Endothelial cell of umbilical vein (primary cell): ENCODE measurements at regions not wholly inside any gene's neighbourhood (a gene's known extent, or its start where the extent isn't known, plus 50 kb on each side); places are given as distances from the start of the nearest gene placed in this dataset.

Experiments
- BruUV-seq: library from RNA; stranded (reverse); fragments of 400-500 nt; replicated peaks from 2 replicates; lab custom pipeline; 2021; lab: Mats Ljungman, UMichigan
- CTCF ChIA-PET: fragments of 300-600, 350-600 bp; sonication (Branson Sonifier 250); formaldehyde crosslinking; loops from one replicate; lab custom pipeline; 2021; ENCODE audit warnings: antibody characterized with exemption, inconsistent platforms; lab: Charles Lee
- POLR2A ChIA-PET: fragments of 300-600, 350-600 bp; sonication (Branson Sonifier 250); formaldehyde crosslinking; loops from one replicate; lab custom pipeline; 2021; ENCODE audit warnings: antibody characterized with exemption, inconsistent platforms; lab: Charles Lee
- DNase-seq: peaks from one replicate; pipeline ENCODE4 v3.0.0-alpha.2; 2011; ENCODE audit warnings: low read depth, low spot score
- FAIRE-seq: peaks from 2 replicates; lab custom pipeline; 2011; peaks lifted over from hg19 to GRCh38; lab: Jason Lieb, UNC
- H2AFZ ChIP-seq: 2 replicates; pipeline ENCODE4 v1.6.0; 2012; ENCODE audit warnings: low read depth, low read length, control low read depth, inconsistent platforms
- H3K27ac ChIP-seq: 2 replicates; pipeline ENCODE4 v1.5.1; 2011; ENCODE audit warnings: low read depth, mild to moderate bottlenecking, control low read depth, low read length, moderate library complexity; ENCODE audit not compliant: insufficient read depth
- H3K27me3 ChIP-seq, 2 experiments: 2 replicates each; pipeline versions ENCODE4 v1.6.0 to v1.6.1; 2011; ENCODE audit warnings: low read length in 2 of 2, mixed read lengths in 1 of 2; ENCODE audit not compliant: control insufficient read depth in 2 of 2, insufficient read depth in 2 of 2
- H3K36me3 ChIP-seq, 2 experiments: 2 replicates in 1 of 2; 3 replicates in 1 of 2; pipeline ENCODE4 v1.5.1; 2011; ENCODE audit warnings: low read length in 2 of 2, mild to moderate bottlenecking in 1 of 2, moderate library complexity in 1 of 2; ENCODE audit not compliant: control insufficient read depth in 2 of 2, insufficient read depth in 2 of 2; ENCODE audit errors: extremely low read depth in 1 of 2
- H3K4me1 ChIP-seq: 3 replicates; pipeline ENCODE4 v1.5.1; 2011; ENCODE audit warnings: mild to moderate bottlenecking, low read length; ENCODE audit not compliant: control insufficient read depth, insufficient read depth; ENCODE audit errors: extremely low read depth
- H3K4me2 ChIP-seq: 2 replicates; pipeline ENCODE4 v1.6.1; 2011; ENCODE audit warnings: low read length, control low read depth, mixed read lengths; ENCODE audit not compliant: insufficient read depth
- H3K4me3 ChIP-seq, 3 experiments: fragments of 200-600 bp in 1 of 3; sonication (generic), shearing (Covaris generic) in 1 of 3; replicated peaks in 1 of 3; 2 replicates each; pipeline ENCODE4 v1.5.1; 2011 to 2016; ENCODE audit warnings: control low read depth in 3 of 3, low read length in 3 of 3, mild to moderate bottlenecking in 2 of 3, inconsistent platforms in 1 of 3, low read depth in 1 of 3, moderate library complexity in 1 of 3; ENCODE audit not compliant: insufficient read depth in 1 of 3
- H3K79me2 ChIP-seq: 2 replicates; pipeline ENCODE4 v1.6.0; 2012; ENCODE audit warnings: low read length, inconsistent platforms; ENCODE audit not compliant: control insufficient read depth, insufficient read depth
- H3K9ac ChIP-seq: replicated peaks from 2 replicates; pipeline ENCODE3; 2011; ENCODE audit warnings: low read length, control low read depth; ENCODE audit not compliant: insufficient read depth; ENCODE audit errors: extremely low read depth
- H3K9me1 ChIP-seq: replicated peaks from 3 replicates; pipeline ENCODE4 v1.6.0; 2011; ENCODE audit warnings: mild to moderate bottlenecking, low read length; ENCODE audit not compliant: control insufficient read depth, insufficient read depth; ENCODE audit errors: extremely low read depth
- H3K9me3 ChIP-seq: replicated peaks from 2 replicates; pipeline ENCODE4 v1.5.1; 2012; ENCODE audit warnings: low read length, inconsistent platforms; ENCODE audit not compliant: control insufficient read depth, insufficient read depth
- H4K20me1 ChIP-seq: replicated peaks from 2 replicates; pipeline ENCODE3; 2011; ENCODE audit warnings: mild to moderate bottlenecking, low read length; ENCODE audit not compliant: control insufficient read depth, insufficient read depth; ENCODE audit errors: extremely low read depth
- EZH2 ChIP-seq: IDR thresholded peaks from 2 replicates; pipeline ENCODE4 v1.6.1; 2012; ENCODE audit warnings: borderline replicate concordance, low read depth, mild to moderate bottlenecking, moderate library complexity, low read length, inconsistent platforms; ENCODE audit not compliant: severe bottlenecking
- FOS ChIP-seq: IDR thresholded peaks from 2 replicates; pipeline ENCODE4 v1.6.1; 2011; ENCODE audit warnings: mild to moderate bottlenecking, low read length, moderate library complexity, borderline replicate concordance; ENCODE audit not compliant: insufficient read depth
- GATA2 ChIP-seq: IDR thresholded peaks from 2 replicates; pipeline ENCODE4 v1.7.0; 2011; ENCODE audit warnings: low read depth, mild to moderate bottlenecking, moderate library complexity, mixed read lengths, low read length; ENCODE audit not compliant: insufficient read length, insufficient read depth
- JUN ChIP-seq: IDR thresholded peaks from 2 replicates; pipeline ENCODE4 v1.6.1; 2011; ENCODE audit warnings: borderline replicate concordance, low read depth; ENCODE audit not compliant: insufficient read length, insufficient read depth
- MYC ChIP-seq: IDR thresholded peaks from one replicate; pipeline ENCODE4 v1.6.1; 2011; ENCODE audit warnings: mild to moderate bottlenecking, low read depth, low read length
- POLR2A ChIP-seq: IDR thresholded peaks from 2 replicates; pipeline ENCODE4 v1.6.1; 2012; ENCODE audit warnings: low read depth, mild to moderate bottlenecking, control low read depth, low read length
- POLR2AphosphoS5 ChIP-seq: IDR thresholded peaks from 2 replicates; pipeline ENCODE4 v1.6.1; 2012; ENCODE audit warnings: low read depth, mild to moderate bottlenecking, control low read depth, low read length, moderate library complexity; ENCODE audit not compliant: insufficient read depth
- dilution Hi-C: fragments of 300-500 bp; cut with MboI; formaldehyde crosslinking; loops from one replicate; pipeline ENCODE4 v1.15.0; 2019; ENCODE audit warnings: low sequenced_read_pairs; ENCODE audit not compliant: extremely low pct_ligation_motif_present
- intact Hi-C: fragments of 100-400 bp; cut with micrococcal nuclease; formaldehyde crosslinking; loops from one replicate; pipeline ENCODE4 v1.10.0; 2022
- TF ChIP-seq, protein P1 (sequence below), 2 donors: IDR thresholded peaks; 1 replicate in 1 of 2; 2 replicates in 1 of 2; pipeline ENCODE4 v1.5.1; 2011; ENCODE audit warnings: low read length in 2 of 2, mild to moderate bottlenecking in 2 of 2, moderate library complexity in 2 of 2, control low read depth in 1 of 2, inconsistent platforms in 1 of 2, low read depth in 1 of 2; ENCODE audit not compliant: insufficient read depth in 1 of 2; ENCODE audit errors: extremely low read depth in 1 of 2
- TF ChIP-seq, protein P2 (sequence below): IDR thresholded peaks from 2 replicates; pipeline ENCODE4 v1.6.1; 2011; ENCODE audit not compliant: insufficient read depth, insufficient read length

DNA sequence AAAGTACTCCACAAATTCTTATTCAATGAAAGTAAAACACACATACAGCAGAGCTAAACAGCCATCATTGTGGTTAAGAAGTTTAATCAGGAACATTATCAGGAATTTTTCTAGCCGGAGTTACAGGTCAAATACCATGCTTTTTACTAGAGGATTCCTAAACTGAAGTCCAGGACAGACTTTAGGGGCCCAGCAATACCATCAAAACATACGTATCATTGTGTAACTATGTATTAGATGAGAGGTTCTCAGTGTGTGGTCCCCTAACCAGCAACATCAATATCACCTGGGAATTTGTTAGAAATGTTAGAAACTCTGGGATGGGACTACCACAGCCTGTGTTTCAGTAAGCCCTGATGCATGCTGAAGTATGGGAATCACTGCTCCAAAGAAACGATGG, 404.2 kb upstream of the IL12A start:
- dilution Hi-C loops, result no loop called here
- no peaks in the 10 kb centered on the region for H3K79me2 ChIP-seq
- TF ChIP-seq JUN, result no peak
- no peak for TF ChIP-seq GATA2
- TF ChIP-seq EZH2, result no peak
- TF ChIP-seq FOS, result no peak
- TF ChIP-seq POLR2A, result no peak
- TF ChIP-seq, protein P1, sequence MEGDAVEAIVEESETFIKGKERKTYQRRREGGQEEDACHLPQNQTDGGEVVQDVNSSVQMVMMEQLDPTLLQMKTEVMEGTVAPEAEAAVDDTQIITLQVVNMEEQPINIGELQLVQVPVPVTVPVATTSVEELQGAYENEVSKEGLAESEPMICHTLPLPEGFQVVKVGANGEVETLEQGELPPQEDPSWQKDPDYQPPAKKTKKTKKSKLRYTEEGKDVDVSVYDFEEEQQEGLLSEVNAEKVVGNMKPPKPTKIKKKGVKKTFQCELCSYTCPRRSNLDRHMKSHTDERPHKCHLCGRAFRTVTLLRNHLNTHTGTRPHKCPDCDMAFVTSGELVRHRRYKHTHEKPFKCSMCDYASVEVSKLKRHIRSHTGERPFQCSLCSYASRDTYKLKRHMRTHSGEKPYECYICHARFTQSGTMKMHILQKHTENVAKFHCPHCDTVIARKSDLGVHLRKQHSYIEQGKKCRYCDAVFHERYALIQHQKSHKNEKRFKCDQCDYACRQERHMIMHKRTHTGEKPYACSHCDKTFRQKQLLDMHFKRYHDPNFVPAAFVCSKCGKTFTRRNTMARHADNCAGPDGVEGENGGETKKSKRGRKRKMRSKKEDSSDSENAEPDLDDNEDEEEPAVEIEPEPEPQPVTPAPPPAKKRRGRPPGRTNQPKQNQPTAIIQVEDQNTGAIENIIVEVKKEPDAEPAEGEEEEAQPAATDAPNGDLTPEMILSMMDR (IDR thresholded peaks at IDR 0.05; ENCODE audit: extremely low read depth in 1 of 2, insufficient read depth in 1 of 2, low read depth in 1 of 2, low read length in 2 of 2), result no peak
- no peak for TF ChIP-seq MYC
- no peak for TF ChIP-seq POLR2AphosphoS5
- TF ChIP-seq, protein P2, sequence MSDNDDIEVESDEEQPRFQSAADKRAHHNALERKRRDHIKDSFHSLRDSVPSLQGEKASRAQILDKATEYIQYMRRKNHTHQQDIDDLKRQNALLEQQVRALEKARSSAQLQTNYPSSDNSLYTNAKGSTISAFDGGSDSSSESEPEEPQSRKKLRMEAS, result no peak
- H3K9me3 ChIP-seq, result no peaks in the 10 kb centered on the region
- CTCF ChIA-PET, result no interaction called here
- intact Hi-C loops, result loop anchor here (10.0 kb wide), 1 partner anchor 740 kb away; no protein-coding TSS in a partner anchor
- H3K4me2 ChIP-seq, result no peak overlapping the region
- H3K27me3 ChIP-seq, result peaks cover 6 to 23% of the 10 kb centered on the region in 2 experiments
- no peak overlapping the region for H3K4me3 ChIP-seq
- no peaks in the 10 kb centered on the region for H3K9me1 ChIP-seq
- DNase-seq, result no peak
- no peak overlapping the region for H2AFZ ChIP-seq
- POLR2A ChIA-PET, result no interaction called here
- no TSS peak for BruUV-seq
- no peak overlapping the region for H3K9ac ChIP-seq
- FAIRE-seq, result no peak
- no peak overlapping the region for H3K27ac ChIP-seq
- H3K4me1 ChIP-seq, result no peaks in the 10 kb centered on the region
- H3K36me3 ChIP-seq, result no peaks in the 10 kb centered on the region
- H4K20me1 ChIP-seq, result no peaks in the 10 kb centered on the region
